ENCODE measurements at regions not wholly inside any gene's neighbourhood (a gene's known extent, or its start where the extent isn't known, plus 50 kb on each side); places are given as distances from the start of the nearest gene placed in this dataset.

DNA sequence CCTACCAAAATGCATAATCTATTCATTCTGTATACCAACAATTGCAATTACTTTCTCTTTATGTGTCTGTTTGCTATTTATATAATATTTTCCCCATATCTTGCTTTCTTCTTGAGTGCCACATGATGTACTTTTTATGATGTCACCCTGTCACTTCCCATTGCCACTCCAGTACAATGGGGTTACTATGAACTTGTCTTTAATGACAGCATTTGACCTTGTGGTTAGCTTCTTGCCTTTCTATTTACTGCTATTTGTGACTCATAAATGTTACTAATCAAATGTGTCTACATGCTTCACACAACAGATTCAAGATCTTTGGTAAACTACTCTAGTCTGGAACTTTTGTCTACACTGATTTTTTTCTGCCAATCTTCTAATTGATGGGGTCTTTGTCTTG, 486.3 kb downstream of the NR4A2 start:
- TF ChIP-seq POLR2A (IDR thresholded peaks at IDR 0.05; ENCODE audit: extremely low read depth, insufficient read length) (no peak), MYC (IDR thresholded peaks at IDR 0.05; ENCODE audit: low read depth, low read length) (no peak)
- TF ChIP-seq, protein P1, sequence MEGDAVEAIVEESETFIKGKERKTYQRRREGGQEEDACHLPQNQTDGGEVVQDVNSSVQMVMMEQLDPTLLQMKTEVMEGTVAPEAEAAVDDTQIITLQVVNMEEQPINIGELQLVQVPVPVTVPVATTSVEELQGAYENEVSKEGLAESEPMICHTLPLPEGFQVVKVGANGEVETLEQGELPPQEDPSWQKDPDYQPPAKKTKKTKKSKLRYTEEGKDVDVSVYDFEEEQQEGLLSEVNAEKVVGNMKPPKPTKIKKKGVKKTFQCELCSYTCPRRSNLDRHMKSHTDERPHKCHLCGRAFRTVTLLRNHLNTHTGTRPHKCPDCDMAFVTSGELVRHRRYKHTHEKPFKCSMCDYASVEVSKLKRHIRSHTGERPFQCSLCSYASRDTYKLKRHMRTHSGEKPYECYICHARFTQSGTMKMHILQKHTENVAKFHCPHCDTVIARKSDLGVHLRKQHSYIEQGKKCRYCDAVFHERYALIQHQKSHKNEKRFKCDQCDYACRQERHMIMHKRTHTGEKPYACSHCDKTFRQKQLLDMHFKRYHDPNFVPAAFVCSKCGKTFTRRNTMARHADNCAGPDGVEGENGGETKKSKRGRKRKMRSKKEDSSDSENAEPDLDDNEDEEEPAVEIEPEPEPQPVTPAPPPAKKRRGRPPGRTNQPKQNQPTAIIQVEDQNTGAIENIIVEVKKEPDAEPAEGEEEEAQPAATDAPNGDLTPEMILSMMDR (IDR thresholded peaks at IDR 0.05; ENCODE audit: low read depth, low read length), result no peak
- TF ChIP-seq, protein P2, sequence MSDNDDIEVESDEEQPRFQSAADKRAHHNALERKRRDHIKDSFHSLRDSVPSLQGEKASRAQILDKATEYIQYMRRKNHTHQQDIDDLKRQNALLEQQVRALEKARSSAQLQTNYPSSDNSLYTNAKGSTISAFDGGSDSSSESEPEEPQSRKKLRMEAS (IDR thresholded peaks at IDR 0.05; ENCODE audit: low read depth, low read length), result no peak

All from NB4 (cell line).